T-helper 1 cell treated with Interleukin-12 subunit alpha and Interleukin-12 subunit beta and Interleukin-4 antibody, amounts not matched to agents 30 ng/mL and 1 ng/mL, for 36 hours (primary cell): ENCODE measurements at regions not wholly inside any gene's neighbourhood (a gene's known extent, or its start where the extent isn't known, plus 50 kb on each side); places are given as distances from the start of the nearest gene placed in this dataset.

Source experiments
- intact Hi-C: fragments of 100-400 bp; cut with micrococcal nuclease; formaldehyde crosslinking; loops from one replicate; pipeline ENCODE4 v1.15.1; 2024

GRCh38 chr14:98803196-98803595, 468.8 kb downstream of the BCL11B start:
- intact Hi-C loops: no loop called here

GRCh38 chr14:98808494-98809407, 463.2 kb downstream of the BCL11B start:
- intact Hi-C loops: no loop called here

GRCh38 chr14:98816195-98816594, 455.8 kb downstream of the BCL11B start:
- intact Hi-C loops: no loop called here

GRCh38 chr14:98816720-98817119, 455.3 kb downstream of the BCL11B start:
- intact Hi-C loops: no loop called here

GRCh38 chr14:98819132-98819866, 452.7 kb downstream of the BCL11B start:
- intact Hi-C loops: no loop called here

GRCh38 chr14:98819867-98820206, 452.2 kb downstream of the BCL11B start:
- intact Hi-C loops: no loop called here

- intact Hi-C loops: no loop called here
These were observed 449.1 kb downstream of the BCL11B start for GRCh38 chr14:98822917-98823316.

GRCh38 chr14:98826618-98827017, 445.4 kb downstream of the BCL11B start:
- intact Hi-C loops: no loop called here

GRCh38 chr14:98834119-98834518, 437.9 kb downstream of the BCL11B start:
- intact Hi-C loops: no loop called here

GRCh38 chr14:98835051-98835824, 436.8 kb downstream of the BCL11B start:
- intact Hi-C loops: no loop called here

GRCh38 chr14:98835825-98836100, 436.2 kb downstream of the BCL11B start:
- intact Hi-C loops: no loop called here

- intact Hi-C loops: no loop called here
These were observed 431.9 kb downstream of the BCL11B start for GRCh38 chr14:98840091-98840490.

GRCh38 chr14:98840511-98840910, 431.5 kb downstream of the BCL11B start:
- intact Hi-C loops: no loop called here

- intact Hi-C loops: no loop called here
These were observed 427.5 kb downstream of the BCL11B start for GRCh38 chr14:98844456-98844855.

- intact Hi-C loops: no loop called here
These were observed 424.2 kb downstream of the BCL11B start for GRCh38 chr14:98847521-98848468.

- intact Hi-C loops: no loop called here
These were observed 418.8 kb downstream of the BCL11B start for GRCh38 chr14:98853063-98853729.

- intact Hi-C loops: no loop called here
These were observed 415.9 kb downstream of the BCL11B start for GRCh38 chr14:98855926-98856715.

- intact Hi-C loops: no loop called here
These were observed 413.8 kb downstream of the BCL11B start for GRCh38 chr14:98858158-98858557.

- intact Hi-C loops: no loop called here
These were observed 413.4 kb downstream of the BCL11B start for GRCh38 chr14:98858561-98858960.

- intact Hi-C loops: no loop called here
These were observed 412.7 kb downstream of the BCL11B start for GRCh38 chr14:98859301-98859700.
